Keratinocyte (primary cell): ENCODE measurements at regions not wholly inside any gene's neighbourhood (a gene's known extent, or its start where the extent isn't known, plus 50 kb on each side); places are given as distances from the start of the nearest gene placed in this dataset.

Source experiments
- DNase-seq: peaks from one replicate; pipeline ENCODE4 v3.0.0-alpha.2; 2011; ENCODE audit warnings: low read depth, missing footprints, low spot score
- FAIRE-seq: peaks from 2 replicates; lab custom pipeline; 2011; peaks lifted over from hg19 to GRCh38; lab: Jason Lieb, UNC
- H2AFZ ChIP-seq: 2 replicates; pipeline ENCODE4 v1.6.0; 2012; ENCODE audit warnings: low read length, control low read depth, inconsistent platforms; ENCODE audit not compliant: control insufficient read depth
- H3K27ac ChIP-seq: 2 replicates; pipeline ENCODE4 v1.5.1; 2011; ENCODE audit warnings: low read length; ENCODE audit not compliant: control insufficient read depth, insufficient read depth
- H3K27me3 ChIP-seq: 3 replicates; pipeline ENCODE4 v1.6.0; 2011; ENCODE audit warnings: low read length; ENCODE audit not compliant: control insufficient read depth, insufficient read depth; ENCODE audit errors: extremely low read depth
- H3K36me3 ChIP-seq, 2 experiments: 2 replicates in 1 of 2; 3 replicates in 1 of 2; pipeline ENCODE4 v1.5.1; 2011; ENCODE audit warnings: low read length in 2 of 2, mild to moderate bottlenecking in 1 of 2; ENCODE audit not compliant: control insufficient read depth in 2 of 2, insufficient read depth in 2 of 2; ENCODE audit errors: extremely low read depth in 1 of 2
- H3K4me1 ChIP-seq: 3 replicates; pipeline ENCODE4 v1.5.1; 2011; ENCODE audit warnings: low read length; ENCODE audit not compliant: control insufficient read depth, insufficient read depth; ENCODE audit errors: extremely low read depth
- H3K4me2 ChIP-seq: 3 replicates; pipeline ENCODE4 v1.6.0; 2011; ENCODE audit warnings: low read depth, low read length; ENCODE audit not compliant: control insufficient read depth, insufficient read depth; ENCODE audit errors: extremely low read depth
- H3K4me3 ChIP-seq, 3 experiments: fragments of 200-600 bp in 1 of 3; sonication (generic) in 1 of 3; 2 replicates in 2 of 3; 3 replicates in 1 of 3; pipeline ENCODE4 v1.5.1; 2011 to 2016; ENCODE audit warnings: low read length in 3 of 3, mild to moderate bottlenecking in 3 of 3, control low read depth in 2 of 3, inconsistent platforms in 1 of 3, low read depth in 1 of 3, mixed read lengths in 1 of 3, mixed run types in 1 of 3, moderate library complexity in 1 of 3; ENCODE audit not compliant: control insufficient read depth in 2 of 3, insufficient read depth in 2 of 3; ENCODE audit errors: extremely low read depth in 1 of 3
- H3K79me2 ChIP-seq: 2 replicates; pipeline ENCODE4 v1.6.0; 2012; ENCODE audit warnings: low read length; ENCODE audit not compliant: control insufficient read depth, insufficient read depth
- H3K9ac ChIP-seq: 3 replicates; pipeline ENCODE4 v1.6.0; 2011; ENCODE audit warnings: low read length; ENCODE audit not compliant: control insufficient read depth, insufficient read depth; ENCODE audit errors: extremely low read depth
- H3K9me1 ChIP-seq: 3 replicates; pipeline ENCODE4 v1.6.0; 2011; ENCODE audit warnings: low read length; ENCODE audit not compliant: control insufficient read depth, insufficient read depth; ENCODE audit errors: extremely low read depth
- H3K9me3 ChIP-seq: 2 replicates; pipeline ENCODE4 v1.5.1; 2012; ENCODE audit warnings: low read depth, low read length; ENCODE audit not compliant: control insufficient read depth
- H4K20me1 ChIP-seq: 3 replicates; pipeline ENCODE4 v1.6.0; 2011; ENCODE audit warnings: low read length; ENCODE audit not compliant: control insufficient read depth, insufficient read depth; ENCODE audit errors: extremely low read depth
- CTCF ChIP-seq, 3 experiments: IDR thresholded peaks in 1 of 3; conservative IDR thresholded peaks in 1 of 3; optimal IDR thresholded peaks in 1 of 3; 2 replicates in 2 of 3; 3 replicates in 1 of 3; pipeline versions ENCODE3 to v1.5.1; 2011; ENCODE audit warnings: low read length in 3 of 3, mild to moderate bottlenecking in 3 of 3, moderate library complexity in 2 of 3, control low read depth in 1 of 3, inconsistent platforms in 1 of 3; ENCODE audit not compliant: insufficient read depth in 2 of 3; ENCODE audit errors: extremely low read depth in 1 of 3
- EZH2 ChIP-seq: IDR thresholded peaks from one replicate; pipeline ENCODE4 v1.6.1; 2012; ENCODE audit warnings: inconsistent platforms, mild to moderate bottlenecking, low read length, moderate library complexity
- dilution Hi-C: fragments of 300-500 bp; cut with MboI; formaldehyde crosslinking; loops from one replicate; pipeline ENCODE4 v1.7.0; 2020; ENCODE audit warnings: low sequenced_read_pairs; ENCODE audit not compliant: extremely low pct_ligation_motif_present

GRCh38 chr7:18387191-18387735 is 108.3 kb upstream of the HDAC9 start:
- H3K9me3 ChIP-seq: no peaks in the 10 kb centered on the region
- DNase-seq (no peak), FAIRE-seq (no peak)
- no peak overlapping the region for H3K27ac ChIP-seq
- no peaks in the 10 kb centered on the region for H3K79me2 ChIP-seq
- no peaks in the 10 kb centered on the region for H3K9me1 ChIP-seq
- no peaks in the 10 kb centered on the region for H3K27me3 ChIP-seq
- no peak overlapping the region for H3K9ac ChIP-seq
- no peaks in the 10 kb centered on the region for H3K36me3 ChIP-seq
- TF ChIP-seq EZH2 (no peak), CTCF (optimal IDR thresholded peaks at IDR 0.05 in 1 of 3, IDR thresholded peaks at IDR 0.05 in 1 of 3, conservative IDR thresholded peaks at IDR 0.05 in 1 of 3; ENCODE audit: extremely low read depth in 1 of 3, insufficient read depth in 2 of 3, low read length in 3 of 3) (no peak)
- no peaks in the 10 kb centered on the region for H4K20me1 ChIP-seq
- H3K4me3 ChIP-seq: no peak overlapping the region
- no peak overlapping the region for H2AFZ ChIP-seq
- dilution Hi-C loops: no loop called here
- H3K4me2 ChIP-seq: no peak overlapping the region
- no peaks in the 10 kb centered on the region for H3K4me1 ChIP-seq

- no peak for FAIRE-seq
- no peaks in the 10 kb centered on the region for H3K9me3 ChIP-seq
- no peaks in the 10 kb centered on the region for H3K36me3 ChIP-seq
Observed at GRCh38 chr7:18390535-18390907, 105.0 kb upstream of the HDAC9 start.

More at GRCh38 chr7:18390535-18390907, 105.0 kb upstream of the HDAC9 start:
- H3K9me1 ChIP-seq: no peaks in the 10 kb centered on the region
- no peaks in the 10 kb centered on the region for H3K27me3 ChIP-seq
- TF ChIP-seq EZH2 (no peak), CTCF (optimal IDR thresholded peaks at IDR 0.05 in 1 of 3, IDR thresholded peaks at IDR 0.05 in 1 of 3, conservative IDR thresholded peaks at IDR 0.05 in 1 of 3; ENCODE audit: extremely low read depth in 1 of 3, insufficient read depth in 2 of 3, low read length in 3 of 3) (no peak)
- no peak overlapping the region for H3K27ac ChIP-seq
- H3K4me3 ChIP-seq: no peak overlapping the region
- no peak overlapping the region for H3K9ac ChIP-seq
- no peak overlapping the region for H2AFZ ChIP-seq
- H3K4me2 ChIP-seq: no peak overlapping the region
- no peak for DNase-seq
- dilution Hi-C loops: no loop called here
- H3K79me2 ChIP-seq: no peaks in the 10 kb centered on the region
- H4K20me1 ChIP-seq: no peaks in the 10 kb centered on the region
- no peaks in the 10 kb centered on the region for H3K4me1 ChIP-seq
